ENCODE measurements at regions not wholly inside any gene's neighbourhood (a gene's known extent, or its start where the extent isn't known, plus 50 kb on each side); places are given as distances from the start of the nearest gene placed in this dataset.

- ATAC-seq (no peak), DNase-seq (no peak)
- Histone ChIP-seq H3K4me3 (no peak overlapping the region), H3K4me1 (no peaks in the 10 kb centered on the region), H3K27ac (no peak overlapping the region), H3K27me3 (no peaks in the 10 kb centered on the region), H3K9me3 (no peaks in the 10 kb centered on the region), H3K36me3 (no peaks in the 10 kb centered on the region)
- intact Hi-C loops (cut with DNase I; ENCODE audit: low total_unique reads) (no loop called here), in situ Hi-C loops (cut with MboI; ENCODE audit: low sequenced_read_pairs in 4 of 4) (no loop called here)
- TF ChIP-seq POLR2A (IDR thresholded peaks at IDR 0.05) = no peak
- no peak for TF ChIP-seq CTCF (IDR thresholded peaks at IDR 0.05 in 4 of 5, conservative IDR thresholded peaks at IDR 0.05 in 1 of 5)
These were observed 880.5 kb downstream of the STPG2 start for GRCh38 chr4:97262769-97263168.

- DNase-seq = no peak
- in situ Hi-C loops (cut with MboI; ENCODE audit: low sequenced_read_pairs in 4 of 4) (no loop called here), intact Hi-C loops (cut with DNase I; ENCODE audit: low total_unique reads) (no loop called here)
- H3K4me1 ChIP-seq = peaks cover 0 to 2% of the 10 kb centered on the region in 2 donors
- TF ChIP-seq CTCF (IDR thresholded peaks at IDR 0.05 in 4 of 5, conservative IDR thresholded peaks at IDR 0.05 in 1 of 5) = no peak
- no peak for TF ChIP-seq POLR2A (IDR thresholded peaks at IDR 0.05)
- no peak overlapping the region for H3K27ac ChIP-seq
- no peak for ATAC-seq
- no peaks in the 10 kb centered on the region for H3K9me3 ChIP-seq
- H3K36me3 ChIP-seq = no peaks in the 10 kb centered on the region
- H3K4me3 ChIP-seq = no peak overlapping the region
- H3K27me3 ChIP-seq = no peaks in the 10 kb centered on the region
These were observed 873.2 kb downstream of the STPG2 start for GRCh38 chr4:97270051-97270450.

GRCh38 chr4:97279391-97279790 lies 863.9 kb downstream of the STPG2 start:
- no peaks in the 10 kb centered on the region for H3K36me3 ChIP-seq
- H3K27ac ChIP-seq = no peak overlapping the region
- no peak overlapping the region for H3K4me3 ChIP-seq
- H3K9me3 ChIP-seq = no peaks in the 10 kb centered on the region
- intact Hi-C loops (cut with DNase I; ENCODE audit: low total_unique reads) (no loop called here), in situ Hi-C loops (cut with MboI; ENCODE audit: low sequenced_read_pairs in 4 of 4) (no loop called here)
- DNase-seq (no peak), ATAC-seq (no peak)
- H3K4me1 ChIP-seq = no peaks in the 10 kb centered on the region
- TF ChIP-seq CTCF (IDR thresholded peaks at IDR 0.05 in 4 of 5, conservative IDR thresholded peaks at IDR 0.05 in 1 of 5) (no peak), POLR2A (IDR thresholded peaks at IDR 0.05) (no peak)
- H3K27me3 ChIP-seq = no peaks in the 10 kb centered on the region

- Histone ChIP-seq H3K27ac (no peak overlapping the region), H3K9me3 (no peaks in the 10 kb centered on the region), H3K36me3 (no peaks in the 10 kb centered on the region), H3K4me3 (no peak overlapping the region), H3K27me3 (no peaks in the 10 kb centered on the region), H3K4me1 (no peaks in the 10 kb centered on the region)
- intact Hi-C loops (cut with DNase I; ENCODE audit: low total_unique reads) = no loop called here
- ATAC-seq (no peak), DNase-seq (no peak)
- no peak for TF ChIP-seq CTCF (IDR thresholded peaks at IDR 0.05 in 4 of 5, conservative IDR thresholded peaks at IDR 0.05 in 1 of 5)
- no peak for TF ChIP-seq POLR2A (IDR thresholded peaks at IDR 0.05)
- in situ Hi-C loops (cut with MboI; ENCODE audit: low sequenced_read_pairs in 4 of 4) = no loop called here
These were observed 842.7 kb downstream of the STPG2 start for GRCh38 chr4:97300561-97300960.

GRCh38 chr4:97305351-97305750 lies 837.9 kb downstream of the STPG2 start:
- Histone ChIP-seq H3K27ac (no peak overlapping the region), H3K27me3 (no peaks in the 10 kb centered on the region), H3K36me3 (no peaks in the 10 kb centered on the region), H3K9me3 (no peaks in the 10 kb centered on the region), H3K4me3 (no peak overlapping the region), H3K4me1 (no peaks in the 10 kb centered on the region)
- TF ChIP-seq POLR2A (IDR thresholded peaks at IDR 0.05) (no peak), CTCF (IDR thresholded peaks at IDR 0.05 in 4 of 5, conservative IDR thresholded peaks at IDR 0.05 in 1 of 5) (no peak)
- ATAC-seq = no peak
- intact Hi-C loops (cut with DNase I; ENCODE audit: low total_unique reads) (no loop called here), in situ Hi-C loops (cut with MboI; ENCODE audit: low sequenced_read_pairs in 4 of 4) (no loop called here)
- DNase-seq = no peak
